HepG2 (cell line): ENCODE measurements at regions not wholly inside any gene's neighbourhood (a gene's known extent, or its start where the extent isn't known, plus 50 kb on each side); places are given as distances from the start of the nearest gene placed in this dataset.

Experiments used
- ATAC-seq: fragments of 200-7000 bp; cut with Tn5 transposase; 3 replicates; pipeline ENCODE4 v1.9.1; 2020; ENCODE audit warnings: mild to moderate bottlenecking, moderate library complexity
- BruUV-seq: library from RNA; stranded (reverse); fragments of 400-500 nt; replicated peaks from 2 replicates; lab custom pipeline; 2021; lab: Mats Ljungman, UMichigan
- CTCF ChIA-PET: fragments of 300-600 bp; formaldehyde crosslinking; extraction: SDS; loops from one replicate; lab custom pipeline; 2021; ENCODE audit warnings: low total read pairs, inconsistent platforms, low intra/inter-chr PET ratio; lab: Yijun Ruan, JAX
- POLR2A ChIA-PET: fragments of 350-600 bp; sonication (Branson Sonifier 250); formaldehyde crosslinking; loops from one replicate; lab custom pipeline; 2020; ENCODE audit warnings: antibody characterized with exemption, inconsistent platforms; lab: Yijun Ruan, JAX
- DNase-seq: peaks from one replicate; pipeline ENCODE4 v3.0.0-alpha.2; 2015; ENCODE audit warnings: low spot score
- FAIRE-seq: peaks from 3 replicates; lab custom pipeline; 2011; peaks lifted over from hg19 to GRCh38; lab: Jason Lieb, UNC
- H2AFZ ChIP-seq: one replicate; pipeline ENCODE4 v1.6.1; 2011; ENCODE audit warnings: low read length, inconsistent platforms
- H3K27ac ChIP-seq: fragments of 300-600 bp; 3 replicates; pipeline ENCODE4 v1.8.0; 2011; ENCODE audit warnings: mixed run types, mild to moderate bottlenecking, mixed read lengths, low read length, inconsistent platforms; ENCODE audit not compliant: insufficient read depth; ENCODE audit errors: extremely low read length
- H3K27me3 ChIP-seq, 2 experiments: fragments of 200-600 bp in 1 of 2; 2 replicates in 1 of 2; 3 replicates in 1 of 2; pipeline versions ENCODE4 v1.6.0 to v1.8.0; 2011; ENCODE audit warnings: low read length in 2 of 2, mild to moderate bottlenecking in 2 of 2, moderate library complexity in 2 of 2, inconsistent platforms in 1 of 2; ENCODE audit not compliant: insufficient read depth in 2 of 2, control insufficient read depth in 1 of 2
- H3K36me3 ChIP-seq, 2 experiments: fragments of 200-600 bp in 1 of 2; replicated peaks in 1 of 2; 2 replicates in 1 of 2; 3 replicates in 1 of 2; pipeline versions ENCODE4 v1.5.1 to v1.8.0; 2011; ENCODE audit warnings: low read length in 2 of 2, inconsistent platforms in 1 of 2; ENCODE audit not compliant: insufficient read depth in 2 of 2, control insufficient read depth in 1 of 2
- H3K4me1 ChIP-seq: 2 replicates; pipeline ENCODE4 v1.5.1; 2012; ENCODE audit warnings: low read length, inconsistent platforms; ENCODE audit not compliant: insufficient read depth
- H3K4me2 ChIP-seq: 2 replicates; pipeline ENCODE4 v1.6.0; 2011; ENCODE audit warnings: low read depth, low read length, inconsistent platforms
- H3K4me3 ChIP-seq, 3 experiments: fragments of 200-600 bp in 1 of 3; sonication (generic), shearing (Covaris generic) in 1 of 3; replicated peaks in 1 of 3; 2 replicates each; pipeline ENCODE4 v1.5.1; 2011 to 2016; ENCODE audit warnings: low read length in 3 of 3, inconsistent platforms in 2 of 3, low read depth in 2 of 3, mild to moderate bottlenecking in 2 of 3, control low read depth in 1 of 3, mixed read lengths in 1 of 3; ENCODE audit not compliant: insufficient read depth in 1 of 3
- H3K79me2 ChIP-seq: one replicate; pipeline ENCODE4 v1.6.1; 2011; ENCODE audit warnings: low read length, inconsistent platforms; ENCODE audit not compliant: insufficient read depth
- H3K9ac ChIP-seq: 2 replicates; pipeline ENCODE4 v1.6.0; 2011; ENCODE audit warnings: mild to moderate bottlenecking, low read depth, low read length, inconsistent platforms; ENCODE audit not compliant: insufficient read depth
- H3K9me3 ChIP-seq: 2 replicates; pipeline ENCODE4 v1.5.1; 2012; ENCODE audit warnings: mild to moderate bottlenecking, low read length
- H4K20me1 ChIP-seq: 2 replicates; pipeline ENCODE4 v1.6.0; 2011; ENCODE audit warnings: inconsistent platforms, mild to moderate bottlenecking, low read length, moderate library complexity; ENCODE audit not compliant: insufficient read depth
- DR1 ChIP-seq: sonication (generic); formaldehyde crosslinking; IDR thresholded peaks from 2 replicates; pipeline ENCODE4 v1.8.0; 2021; ENCODE audit warnings: mild to moderate bottlenecking, missing genetic modification reagents, inconsistent platforms
- EED ChIP-seq: sonication (generic); formaldehyde crosslinking; IDR thresholded peaks from 2 replicates; pipeline ENCODE4 v1.5.0; 2020; ENCODE audit warnings: mild to moderate bottlenecking, missing genetic modification reagents
- FOXA3 ChIP-seq: IDR thresholded peaks from 2 replicates; pipeline ENCODE4 v1.6.1; 2016; ENCODE audit warnings: missing genetic modification reagents, missing compliant biosample characterization
- RCOR2 ChIP-seq: IDR thresholded peaks from 2 replicates; pipeline ENCODE4 v1.6.1; 2016; ENCODE audit warnings: missing biosample characterization, missing genetic modification reagents
- THYN1 ChIP-seq: sonication (generic); formaldehyde crosslinking; IDR thresholded peaks from 2 replicates; pipeline ENCODE4 v1.8.1; 2023; ENCODE audit warnings: low read depth, mild to moderate bottlenecking, moderate library complexity, missing genetic modification reagents, borderline replicate concordance
- ZBTB42 ChIP-seq: sonication (generic); formaldehyde crosslinking; IDR thresholded peaks from 2 replicates; pipeline ENCODE4 v1.5.0; 2020; ENCODE audit warnings: mild to moderate bottlenecking, missing genetic modification reagents
- ZFP36L2 ChIP-seq: sonication (generic); formaldehyde crosslinking; IDR thresholded peaks from 2 replicates; pipeline ENCODE4 v1.4.0; 2020; ENCODE audit warnings: missing genetic modification reagents
- ZNF747 ChIP-seq: sonication (generic); formaldehyde crosslinking; IDR thresholded peaks from 2 replicates; pipeline ENCODE4 v1.8.1; 2023; ENCODE audit warnings: missing genetic modification reagents, mild to moderate bottlenecking, borderline replicate concordance
- WGBS: methylation state at CpG from one replicate; pipeline ENCODE4 v1.1.6; 2017; ENCODE audit warnings: low lambda C conversion rate; 5-methylcytosine and 5-hydroxymethylcytosine counted together
- in situ Hi-C: cut with HindIII; loops from 2 replicates; pipeline ENCODE4 v1.10.0; 2017; ENCODE audit warnings: low pct_unique_long_range_greater_than_20kb; ENCODE audit not compliant: extremely low pct_ligation_motif_present
- intact Hi-C: fragments of 100-400 bp; cut with micrococcal nuclease; formaldehyde crosslinking; loops from one replicate; pipeline ENCODE4 v1.10.0; 2022; ENCODE audit not compliant: unreplicated experiment
- TF ChIP-seq, protein P1 (sequence below): sonication (generic); formaldehyde crosslinking; conservative IDR thresholded peaks from 2 replicates; pipeline ENCODE4 v1.5.0; 2020; ENCODE audit warnings: missing genetic modification reagents
- TF ChIP-seq, protein P2 (sequence below): sonication (generic); formaldehyde crosslinking; IDR thresholded peaks from 2 replicates; pipeline ENCODE4; 2020; ENCODE audit warnings: missing genetic modification reagents, mild to moderate bottlenecking, borderline replicate concordance

- Histone ChIP-seq H3K9me3 (no peaks in the 10 kb centered on the region), H3K79me2 (no peaks in the 10 kb centered on the region), H3K9ac (no peak overlapping the region)
- BruUV-seq: no TSS peak
- TF ChIP-seq ZFP36L2 (CRISPR knock-in tag) (no peak), DR1 (CRISPR knock-in tag) (no peak), ZNF747 (CRISPR knock-in tag) (no peak), FOXA3 (CRISPR knock-in tag) (no peak), THYN1 (no peak), ZBTB42 (CRISPR knock-in tag) (no peak), EED (CRISPR knock-in tag) (no peak), RCOR2 (CRISPR knock-in tag) (no peak)
- TF ChIP-seq, protein P1, sequence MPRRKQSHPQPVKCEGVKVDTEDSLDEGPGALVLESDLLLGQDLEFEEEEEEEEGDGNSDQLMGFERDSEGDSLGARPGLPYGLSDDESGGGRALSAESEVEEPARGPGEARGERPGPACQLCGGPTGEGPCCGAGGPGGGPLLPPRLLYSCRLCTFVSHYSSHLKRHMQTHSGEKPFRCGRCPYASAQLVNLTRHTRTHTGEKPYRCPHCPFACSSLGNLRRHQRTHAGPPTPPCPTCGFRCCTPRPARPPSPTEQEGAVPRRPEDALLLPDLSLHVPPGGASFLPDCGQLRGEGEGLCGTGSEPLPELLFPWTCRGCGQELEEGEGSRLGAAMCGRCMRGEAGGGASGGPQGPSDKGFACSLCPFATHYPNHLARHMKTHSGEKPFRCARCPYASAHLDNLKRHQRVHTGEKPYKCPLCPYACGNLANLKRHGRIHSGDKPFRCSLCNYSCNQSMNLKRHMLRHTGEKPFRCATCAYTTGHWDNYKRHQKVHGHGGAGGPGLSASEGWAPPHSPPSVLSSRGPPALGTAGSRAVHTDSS: no peak
- TF ChIP-seq, protein P2, sequence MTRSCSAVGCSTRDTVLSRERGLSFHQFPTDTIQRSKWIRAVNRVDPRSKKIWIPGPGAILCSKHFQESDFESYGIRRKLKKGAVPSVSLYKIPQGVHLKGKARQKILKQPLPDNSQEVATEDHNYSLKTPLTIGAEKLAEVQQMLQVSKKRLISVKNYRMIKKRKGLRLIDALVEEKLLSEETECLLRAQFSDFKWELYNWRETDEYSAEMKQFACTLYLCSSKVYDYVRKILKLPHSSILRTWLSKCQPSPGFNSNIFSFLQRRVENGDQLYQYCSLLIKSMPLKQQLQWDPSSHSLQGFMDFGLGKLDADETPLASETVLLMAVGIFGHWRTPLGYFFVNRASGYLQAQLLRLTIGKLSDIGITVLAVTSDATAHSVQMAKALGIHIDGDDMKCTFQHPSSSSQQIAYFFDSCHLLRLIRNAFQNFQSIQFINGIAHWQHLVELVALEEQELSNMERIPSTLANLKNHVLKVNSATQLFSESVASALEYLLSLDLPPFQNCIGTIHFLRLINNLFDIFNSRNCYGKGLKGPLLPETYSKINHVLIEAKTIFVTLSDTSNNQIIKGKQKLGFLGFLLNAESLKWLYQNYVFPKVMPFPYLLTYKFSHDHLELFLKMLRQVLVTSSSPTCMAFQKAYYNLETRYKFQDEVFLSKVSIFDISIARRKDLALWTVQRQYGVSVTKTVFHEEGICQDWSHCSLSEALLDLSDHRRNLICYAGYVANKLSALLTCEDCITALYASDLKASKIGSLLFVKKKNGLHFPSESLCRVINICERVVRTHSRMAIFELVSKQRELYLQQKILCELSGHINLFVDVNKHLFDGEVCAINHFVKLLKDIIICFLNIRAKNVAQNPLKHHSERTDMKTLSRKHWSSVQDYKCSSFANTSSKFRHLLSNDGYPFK (CRISPR knock-in tag): no peak
- TF ChIP-seq, all 625 proteins: peak for 0
- CTCF ChIA-PET: no interaction called here
- POLR2A ChIA-PET: interaction anchor here (1.5 kb wide), 1 partner anchor 397 kb away, joined by 3 read pairs; no protein-coding TSS in a partner anchor
- no peak overlapping the region for H3K4me2 ChIP-seq
- in situ Hi-C loops (no loop called here), intact Hi-C loops (loop anchor here (10.0 kb wide), 1 partner anchor 118 kb away; no protein-coding TSS in a partner anchor)
- H4K20me1 ChIP-seq: no peaks in the 10 kb centered on the region
- 100% methylated on average over 3 of the region's 3 CpGs for WGBS
- H3K27ac ChIP-seq: no peak overlapping the region
- no peak overlapping the region for H2AFZ ChIP-seq
- DNase-seq (no peak), ATAC-seq (no peak), FAIRE-seq (no peak)
- H3K4me1 ChIP-seq: peaks cover 50% of the 10 kb centered on the region
- no peaks in the 10 kb centered on the region for H3K27me3 ChIP-seq
- H3K4me3 ChIP-seq: no peak overlapping the region
- H3K36me3 ChIP-seq: no peaks in the 10 kb centered on the region
These were observed 321.0 kb downstream of the DLEU7 start for GRCh38 chr13:50522506-50522905.
